COR-L47 (cell line): ENCODE measurements at regions not wholly inside any gene's neighbourhood (a gene's known extent, or its start where the extent isn't known, plus 50 kb on each side); places are given as distances from the start of the nearest gene placed in this dataset.
A peak's percentile ranks its signal among the peaks of the same experiment; 100 is the strongest.
"Not testable (repeated sequence)": the region's sequence is repeated elsewhere in the genome, so short reads cannot be mapped to it uniquely, and the experiment has no call there.

ENCODE experiments used
- DNase-seq: peaks from one replicate; lab custom pipeline; 2025; lab: John Stamatoyannopoulos, UW

DNA sequence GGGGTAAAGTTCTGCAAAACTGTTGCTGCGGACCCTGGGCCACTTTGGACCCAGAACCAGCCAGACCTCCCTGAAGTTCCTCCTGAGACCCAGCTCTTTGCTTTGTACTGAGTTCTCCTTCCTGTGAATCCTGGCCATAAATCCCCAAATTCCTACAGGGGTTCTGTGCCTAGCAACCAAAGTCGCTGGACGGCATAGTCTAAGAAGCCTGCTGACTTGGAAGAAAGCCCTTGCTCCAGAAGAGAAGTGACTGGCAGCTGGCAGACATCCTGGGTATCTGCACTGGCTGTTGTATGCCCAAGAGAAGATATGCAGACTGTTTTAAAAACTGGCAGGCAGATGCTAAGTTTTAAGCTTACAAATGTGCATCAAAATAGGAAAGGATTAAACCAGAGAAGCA, 99.9 kb upstream of the SLC24A4 start:
- DNase-seq: no peak

- no peak for DNase-seq
Observed at GRCh38 chr14:92224358-92224954, 98.5 kb upstream of the SLC24A4 start.

DNA sequence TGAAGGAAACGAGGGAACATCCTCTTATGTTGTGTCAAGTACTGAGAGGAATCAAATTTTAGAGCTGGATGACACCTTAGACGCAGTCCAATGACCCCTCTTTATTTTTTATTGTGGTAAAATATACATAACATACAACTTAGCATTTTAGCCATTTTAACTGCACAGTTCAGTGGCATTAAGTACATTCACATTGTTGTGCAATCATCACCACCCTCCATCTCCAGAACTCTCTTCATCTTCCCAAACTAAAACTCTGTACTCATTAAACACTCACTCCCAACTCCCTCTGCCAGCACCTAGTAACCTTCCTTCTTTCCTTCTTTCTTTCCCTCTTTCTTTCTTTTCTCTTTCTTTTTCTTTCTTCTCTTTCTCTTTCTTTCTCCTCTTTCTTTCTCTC, 97.2 kb upstream of the SLC24A4 start:
- no peak for DNase-seq

- not testable (repeated sequence) for DNase-seq
Observed at GRCh38 chr14:92226166-92226565, 96.8 kb upstream of the SLC24A4 start.

- no peak for DNase-seq
Observed at GRCh38 chr14:92236243-92236900, 86.6 kb upstream of the SLC24A4 start.

GRCh38 chr14:92240658-92241057, 82.3 kb upstream of the SLC24A4 start:
- no peak for DNase-seq

DNA sequence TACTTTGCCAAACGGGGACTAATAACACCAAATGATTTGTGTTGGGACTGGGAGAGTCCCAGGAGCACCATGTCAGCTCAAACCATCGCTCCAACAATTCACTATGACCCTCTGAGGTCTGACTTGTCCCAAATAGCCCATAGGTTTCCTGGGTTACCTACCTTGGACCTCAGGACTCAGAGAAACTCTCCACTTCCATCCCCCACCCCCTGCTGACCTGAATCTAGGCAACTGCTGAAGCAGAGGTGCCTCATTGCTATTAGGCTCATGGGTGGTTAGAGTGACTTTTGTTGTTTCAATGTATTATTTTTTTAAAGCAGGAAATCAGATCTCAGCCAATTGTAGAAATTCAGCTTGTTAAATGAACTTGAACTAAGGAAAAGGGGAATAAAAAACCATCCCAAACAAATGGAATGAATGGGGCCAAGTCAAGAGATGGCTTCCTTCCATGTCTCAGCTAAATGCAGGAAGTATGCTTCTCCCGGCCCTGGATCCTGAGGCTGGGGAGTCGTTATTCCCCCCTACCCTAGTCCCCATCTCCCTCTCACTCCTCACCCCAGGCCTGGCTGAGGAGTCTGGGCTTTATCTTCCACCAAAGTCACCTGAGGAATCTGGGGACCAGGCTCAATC, 80.9 kb upstream of the SLC24A4 start:
- no peak for DNase-seq

DNA sequence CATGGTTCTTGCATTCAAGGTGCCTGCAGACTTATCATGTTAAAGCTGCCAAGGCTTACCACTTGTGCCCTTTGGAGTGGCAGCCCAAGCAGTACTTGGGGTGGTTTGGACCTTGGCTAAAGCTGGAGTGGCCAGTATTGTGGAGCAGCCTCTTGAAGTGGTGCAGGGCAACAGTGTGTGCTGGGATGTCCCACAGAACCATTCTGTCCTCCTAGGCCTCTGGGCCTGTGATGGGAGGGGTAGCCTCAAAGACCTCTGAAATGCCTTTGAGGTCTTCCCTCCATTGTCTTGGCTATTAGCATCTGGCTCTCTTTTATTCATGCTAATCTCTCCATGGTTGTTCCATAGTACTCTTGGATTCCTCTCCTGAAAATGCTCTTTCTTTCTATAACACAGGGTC, 78.2 kb upstream of the SLC24A4 start:
- no peak for DNase-seq

DNA sequence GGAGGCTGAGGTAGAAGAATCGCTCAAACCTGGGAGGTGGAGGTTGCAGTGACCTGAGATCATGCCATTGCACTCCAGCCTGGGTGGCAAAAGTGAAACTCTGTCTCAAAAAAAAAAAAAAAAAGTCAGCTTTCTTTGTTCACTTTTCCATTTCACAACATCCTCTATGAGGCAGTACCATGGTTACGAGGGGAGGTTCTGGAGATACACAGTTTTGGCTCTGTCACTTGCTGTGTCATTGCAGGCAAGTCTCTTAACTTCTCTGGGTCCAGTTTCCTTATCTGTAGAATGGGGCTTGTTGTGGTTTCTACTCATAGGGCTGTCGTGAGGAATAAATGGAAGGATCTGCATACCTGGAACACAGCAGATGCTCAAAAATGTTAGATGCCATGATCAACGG, 75.6 kb upstream of the SLC24A4 start:
- DNase-seq: no peak

- no peak for DNase-seq
Observed at GRCh38 chr14:92247947-92248346, 75.0 kb upstream of the SLC24A4 start.

DNA sequence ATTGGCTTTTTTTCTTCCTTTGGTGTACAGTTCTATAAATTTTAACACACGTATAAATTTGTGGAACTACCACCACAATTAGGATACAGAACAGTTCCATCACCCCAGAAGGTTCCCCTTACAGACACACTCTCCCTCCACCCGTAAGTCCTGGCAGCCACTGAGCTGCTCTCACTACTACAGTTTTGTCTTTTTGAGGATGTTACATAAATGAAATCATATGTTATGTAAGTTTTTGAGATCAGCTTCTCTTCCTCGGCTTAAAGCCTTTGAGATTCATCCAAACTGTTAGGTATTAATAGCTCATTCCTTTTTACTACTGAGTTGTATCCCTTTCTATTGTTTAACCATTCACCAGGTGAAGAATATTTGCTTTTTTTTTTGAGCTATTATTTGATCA, 74.3 kb upstream of the SLC24A4 start:
- no peak for DNase-seq

- not testable (repeated sequence) for DNase-seq
Observed at GRCh38 chr14:92250366-92250765, 72.6 kb upstream of the SLC24A4 start.

- peak; percentile 35 for DNase-seq
Observed at GRCh38 chr14:92252323-92252722, 70.6 kb upstream of the SLC24A4 start.

GRCh38 chr14:92253381-92253894, 69.5 kb upstream of the SLC24A4 start:
- no peak for DNase-seq

DNA sequence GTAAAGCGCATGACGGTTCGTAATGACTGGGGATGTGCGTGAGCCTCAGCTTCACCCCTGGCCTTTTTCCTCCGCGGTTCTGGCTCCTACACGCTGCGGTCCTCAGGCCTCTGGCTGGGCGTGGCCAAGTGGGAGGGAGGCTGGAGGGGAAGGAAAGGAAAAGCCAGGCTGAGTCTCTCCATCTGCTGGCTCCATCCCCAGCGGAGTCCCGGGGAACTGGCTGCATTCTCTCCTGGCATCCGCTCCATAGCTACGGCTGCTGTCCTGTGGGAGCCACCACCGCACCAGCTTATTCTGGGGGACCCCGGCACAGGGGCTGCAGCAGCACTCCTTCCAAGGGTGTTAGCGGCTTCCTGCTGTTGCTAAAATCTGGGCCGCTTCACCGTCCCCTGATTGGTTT, 68.2 kb upstream of the SLC24A4 start:
- DNase-seq: no peak

DNA sequence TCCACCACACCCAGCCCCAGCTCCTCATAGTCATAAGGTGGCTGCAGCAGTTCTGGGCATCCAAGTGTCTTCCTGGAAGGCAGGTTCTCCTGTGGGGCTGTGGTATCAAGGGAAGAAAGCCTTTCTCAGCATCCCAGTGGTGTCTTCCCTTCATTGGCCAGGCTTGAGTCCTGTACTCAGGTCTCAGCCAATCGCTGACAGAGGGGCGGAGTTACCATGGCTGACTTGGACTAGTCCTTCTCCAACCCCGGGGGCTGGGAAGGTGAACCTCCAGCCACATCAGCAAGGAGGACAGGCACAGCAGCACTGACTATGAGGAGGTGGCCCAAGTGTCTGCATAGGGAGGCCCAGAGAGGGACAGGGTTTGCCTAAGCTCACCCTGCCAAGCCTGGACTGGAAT, 64.0 kb upstream of the SLC24A4 start:
- no peak for DNase-seq

- DNase-seq: no peak
Observed at GRCh38 chr14:92259613-92260357, 63.2 kb upstream of the SLC24A4 start.

GRCh38 chr14:92263681-92264080, 59.3 kb upstream of the SLC24A4 start:
- no peak for DNase-seq

GRCh38 chr14:92264195-92264594, 58.8 kb upstream of the SLC24A4 start:
- no peak for DNase-seq

DNA sequence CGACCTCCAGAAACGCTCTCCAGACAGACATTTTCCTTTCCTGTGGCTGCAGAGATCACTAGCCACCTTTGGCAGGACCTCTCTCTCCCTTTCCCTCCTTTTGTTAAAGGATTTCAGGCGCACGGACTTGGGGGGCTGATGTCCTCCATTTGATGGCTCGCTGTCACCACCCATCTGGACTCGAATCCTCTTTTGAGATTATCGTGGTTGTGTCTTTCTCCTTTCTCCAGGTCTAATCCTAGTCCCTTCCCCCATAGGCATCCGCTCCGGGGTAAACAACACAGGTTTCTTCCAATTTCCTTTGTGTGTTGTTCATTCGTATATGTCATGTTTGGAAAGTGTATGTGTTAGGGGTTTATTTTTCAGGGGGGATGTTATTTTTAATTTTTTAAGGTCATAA, 56.7 kb upstream of the SLC24A4 start:
- no peak for DNase-seq
